GM18907 (cell line): ENCODE measurements at regions not wholly inside any gene's neighbourhood (a gene's known extent, or its start where the extent isn't known, plus 50 kb on each side); places are given as distances from the start of the nearest gene placed in this dataset.

Experiments used
- ATAC-seq: cut with Tn5 transposase; IDR thresholded peaks from one replicate; pipeline ENCODE4 v1.9.1; 2021; ENCODE audit warnings: mild to moderate bottlenecking, moderate library complexity; ENCODE audit not compliant: unreplicated experiment

DNA sequence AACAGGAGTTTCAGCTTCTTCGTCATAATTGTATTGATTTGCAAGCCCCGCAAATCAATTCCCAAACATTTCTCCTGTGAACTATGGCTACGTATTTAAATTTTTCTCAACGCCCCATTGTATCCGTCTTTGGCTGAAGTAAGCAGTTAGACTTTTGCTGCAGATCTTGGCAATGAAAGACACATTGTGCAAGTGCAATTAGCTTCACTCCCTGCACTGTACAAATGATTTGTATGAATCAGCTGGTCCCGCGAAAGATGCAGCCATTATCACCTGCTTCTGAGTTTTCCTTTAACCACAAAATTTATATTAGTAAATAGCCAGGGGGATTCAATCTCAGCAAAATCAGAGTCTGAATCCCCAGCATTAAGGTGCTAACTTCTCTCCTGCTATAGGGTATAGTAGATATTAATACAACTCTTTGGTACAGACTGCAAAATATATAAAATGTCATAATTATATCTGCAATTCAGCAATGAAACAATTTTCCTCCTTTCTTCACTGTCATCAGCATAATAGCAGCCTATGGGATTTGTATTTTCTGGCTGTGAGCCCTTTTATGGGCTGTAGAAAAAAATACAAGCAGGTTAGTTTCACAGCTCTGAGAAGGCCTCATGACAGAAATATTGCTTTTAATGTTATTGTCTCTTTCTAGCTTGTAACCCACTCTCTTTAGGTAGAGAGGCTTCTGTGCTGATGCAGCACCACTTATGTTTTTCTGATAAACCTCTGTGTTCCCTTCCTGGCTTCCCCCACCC is 68.4 kb upstream of the SMARCA2 start:
- no peak for ATAC-seq

GRCh38 chr9:1947438-1947837 is 67.7 kb upstream of the SMARCA2 start:
- no peak for ATAC-seq

- no peak for ATAC-seq
Measured at GRCh38 chr9:1948541-1948940, 66.6 kb upstream of the SMARCA2 start.

DNA sequence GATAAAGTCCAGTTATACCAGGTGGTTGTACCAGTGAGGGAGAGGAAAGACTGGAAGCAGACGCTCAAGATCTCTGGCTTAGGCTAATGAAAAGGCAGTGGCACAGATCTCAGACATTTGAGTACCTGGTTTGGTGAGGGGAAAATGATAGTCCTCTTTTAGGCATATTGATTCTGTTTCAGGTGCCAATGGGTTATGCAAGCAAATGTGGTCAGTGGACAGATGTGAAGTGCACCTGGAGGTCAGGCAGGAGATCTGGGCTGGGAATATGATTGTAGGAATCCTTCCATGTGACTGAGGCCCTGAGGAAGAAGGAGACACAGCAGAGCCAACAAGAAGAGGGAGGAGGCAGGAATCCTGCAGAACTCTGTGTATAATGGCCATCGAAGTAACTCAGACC is 63.7 kb upstream of the SMARCA2 start:
- no peak for ATAC-seq

DNA sequence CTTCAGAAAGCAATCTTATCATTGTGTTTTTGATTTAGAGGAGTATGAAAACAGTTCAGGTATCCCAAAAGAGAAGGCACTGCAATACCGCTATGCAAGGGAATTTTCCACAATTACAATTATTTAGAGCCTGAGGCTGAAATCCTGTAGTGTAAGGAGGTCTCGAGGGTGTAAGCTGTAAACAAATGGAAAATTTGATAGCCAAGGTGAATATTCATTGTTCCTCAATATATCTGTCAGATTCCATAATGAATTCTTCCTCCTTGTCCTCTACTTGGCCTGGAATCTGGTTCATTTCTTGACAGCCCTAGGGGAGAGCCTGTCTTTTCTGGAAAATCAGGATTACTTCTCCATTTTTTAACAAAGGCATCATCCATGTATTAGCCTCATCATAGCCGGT is 63.1 kb upstream of the SMARCA2 start:
- no peak for ATAC-seq

- ATAC-seq = no peak
Measured at GRCh38 chr9:1954238-1954637, 60.9 kb upstream of the SMARCA2 start.

- peak; percentile 69 for ATAC-seq
Measured at GRCh38 chr9:1956958-1957357, 58.2 kb upstream of the SMARCA2 start.

GRCh38 chr9:1957856-1958255 is 57.3 kb upstream of the SMARCA2 start:
- ATAC-seq = no peak

DNA sequence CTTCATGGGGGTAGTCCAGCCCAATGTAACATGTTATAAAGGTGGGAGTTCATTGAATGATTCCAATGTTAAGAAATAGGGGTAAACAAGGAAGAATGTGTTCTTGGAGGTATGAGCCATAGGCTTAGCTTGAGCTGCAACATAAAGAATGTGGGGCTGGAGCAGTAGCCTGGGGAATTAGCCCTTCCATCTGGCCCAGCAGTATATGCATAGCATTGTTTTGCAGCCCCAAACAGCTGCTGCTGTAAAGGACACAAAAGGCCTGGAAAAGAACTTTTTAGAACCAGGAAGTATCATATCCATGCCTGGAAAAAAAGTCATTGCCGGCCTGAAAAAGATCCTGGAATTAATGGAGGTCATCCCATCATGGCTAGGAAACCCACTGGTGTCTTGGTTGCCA is 55.8 kb upstream of the SMARCA2 start:
- no peak for ATAC-seq

GRCh38 chr9:1960342-1961042 is 54.7 kb upstream of the SMARCA2 start:
- no peak for ATAC-seq

DNA sequence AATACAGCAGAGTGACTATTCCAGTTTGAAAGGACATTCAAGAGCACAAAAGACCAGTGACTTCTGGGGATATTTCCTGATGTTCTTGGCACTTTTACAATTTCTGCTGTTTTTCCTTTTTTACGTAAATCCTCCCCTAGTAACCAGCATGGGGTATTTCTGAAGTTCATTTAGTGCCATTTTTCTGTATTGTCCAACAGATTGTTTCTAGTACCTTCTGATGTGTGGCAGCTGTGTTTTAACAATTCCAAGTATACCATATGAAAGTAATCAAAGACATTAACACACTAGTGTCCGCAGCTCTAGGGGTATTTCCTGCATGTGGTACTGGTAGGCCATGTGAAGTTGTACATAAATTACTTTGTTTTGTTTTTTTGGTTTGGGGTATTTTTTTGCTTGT is 53.0 kb upstream of the SMARCA2 start:
- no peak for ATAC-seq

GRCh38 chr9:1962588-1963106 is 52.5 kb upstream of the SMARCA2 start:
- ATAC-seq = no peak

GRCh38 chr9:1964093-1964492 is 51.1 kb upstream of the SMARCA2 start:
- no peak for ATAC-seq
